ELF-1 (cell line): ENCODE measurements at regions not wholly inside any gene's neighbourhood (a gene's known extent, or its start where the extent isn't known, plus 50 kb on each side); places are given as distances from the start of the nearest gene placed in this dataset.

ENCODE experiments used
- DNase-seq: peaks from one replicate; pipeline ENCODE4 v3.0.0-alpha.2; 2016; ENCODE audit warnings: low read depth, low spot score

GRCh38 chr3:161156936-161157335 is 51.8 kb upstream of the B3GALNT1 start:
- DNase-seq: no peak

GRCh38 chr3:161161603-161162002 is 56.5 kb upstream of the B3GALNT1 start:
- DNase-seq: no peak

GRCh38 chr3:161163297-161163696 is 57.8 kb upstream of the NMD3 start:
- peak; percentile 23 for DNase-seq

GRCh38 chr3:161166051-161166450 is 55.1 kb upstream of the NMD3 start:
- DNase-seq: no peak

GRCh38 chr3:161171113-161171512 is 50.0 kb upstream of the NMD3 start:
- peak; percentile 13 for DNase-seq
